GM21381 (cell line): ENCODE measurements at regions not wholly inside any gene's neighbourhood (a gene's known extent, or its start where the extent isn't known, plus 50 kb on each side); places are given as distances from the start of the nearest gene placed in this dataset.
A peak's percentile ranks its signal among the peaks of the same experiment; 100 is the strongest.
"Not testable (repeated sequence)": the region's sequence is repeated elsewhere in the genome, so short reads cannot be mapped to it uniquely, and the experiment has no call there.

Source experiments
- ATAC-seq: cut with Tn5 transposase; IDR thresholded peaks from one replicate; pipeline ENCODE4 v1.9.1; 2021; ENCODE audit warnings: mild to moderate bottlenecking, moderate library complexity; ENCODE audit not compliant: unreplicated experiment

DNA sequence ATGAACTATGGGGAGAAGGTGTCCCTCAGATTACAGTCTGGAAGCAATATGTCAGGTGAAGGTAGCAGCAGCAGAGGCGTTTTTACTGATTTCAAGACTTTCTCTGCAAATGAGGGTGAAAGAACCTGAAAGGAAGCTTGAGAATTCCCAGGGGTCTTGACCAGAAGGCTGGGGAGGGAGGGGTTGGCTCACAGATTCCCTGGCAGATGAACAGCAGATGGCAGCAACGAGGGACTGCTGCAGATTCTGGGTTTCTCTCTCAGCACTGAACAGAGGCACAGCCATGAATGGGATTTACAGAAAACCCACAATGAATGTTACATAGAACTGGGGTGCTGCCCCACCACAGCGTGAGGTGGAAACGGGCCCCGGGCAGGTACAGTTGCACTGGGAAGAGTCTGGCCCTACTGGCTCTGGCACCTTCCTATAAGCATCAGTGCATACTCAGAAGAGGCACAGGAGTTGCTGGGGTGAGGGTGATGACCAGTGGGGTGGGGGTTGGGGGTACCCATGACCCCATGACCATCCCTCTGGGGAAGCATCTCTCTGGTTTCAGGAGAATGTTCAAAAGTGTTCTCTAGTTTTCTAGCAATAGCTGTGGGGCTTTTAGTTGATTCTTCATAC is 317.8 kb downstream of the SH2D4B start:
- ATAC-seq = no peak

DNA sequence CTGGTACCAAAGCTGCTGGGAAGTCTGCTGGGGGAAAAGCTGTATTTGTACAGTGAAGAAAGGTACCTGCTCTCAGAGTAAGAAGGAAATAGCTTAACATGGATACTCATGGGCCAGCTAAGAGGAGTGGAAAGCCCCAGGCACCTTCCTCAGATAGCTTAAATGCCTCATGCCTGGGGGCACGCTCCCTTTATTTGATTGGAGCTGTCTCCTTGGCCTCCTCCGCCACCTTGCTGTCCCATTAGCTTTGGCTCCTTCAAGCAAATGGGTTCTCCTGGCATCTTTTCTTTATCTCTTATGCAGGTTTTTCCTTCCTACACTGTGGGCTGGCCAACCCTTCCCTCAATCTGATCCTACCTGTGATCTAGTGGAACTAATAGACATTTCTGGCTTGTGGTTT is 318.5 kb downstream of the SH2D4B start:
- no peak for ATAC-seq

DNA sequence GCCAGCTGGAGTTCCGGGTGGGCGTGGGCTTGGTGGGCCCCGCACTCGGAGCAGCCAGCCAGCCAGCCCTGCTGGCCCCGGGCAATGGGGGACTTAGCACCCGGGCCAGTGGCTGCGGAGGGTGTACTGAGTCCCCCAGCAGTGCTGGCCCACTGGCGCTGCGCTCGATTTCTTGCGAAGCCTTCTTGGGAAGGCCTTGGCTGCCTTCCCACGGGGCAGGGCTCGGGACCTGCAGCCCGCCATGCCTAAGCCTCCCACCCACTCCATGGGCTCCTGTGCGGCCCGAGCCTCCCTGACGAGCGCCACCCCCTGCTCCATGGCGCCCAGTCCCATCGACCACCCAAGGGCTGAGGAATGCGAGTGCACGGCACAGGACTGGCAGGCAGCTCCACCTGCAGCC is 321.6 kb downstream of the SH2D4B start:
- ATAC-seq = not testable (repeated sequence)

DNA sequence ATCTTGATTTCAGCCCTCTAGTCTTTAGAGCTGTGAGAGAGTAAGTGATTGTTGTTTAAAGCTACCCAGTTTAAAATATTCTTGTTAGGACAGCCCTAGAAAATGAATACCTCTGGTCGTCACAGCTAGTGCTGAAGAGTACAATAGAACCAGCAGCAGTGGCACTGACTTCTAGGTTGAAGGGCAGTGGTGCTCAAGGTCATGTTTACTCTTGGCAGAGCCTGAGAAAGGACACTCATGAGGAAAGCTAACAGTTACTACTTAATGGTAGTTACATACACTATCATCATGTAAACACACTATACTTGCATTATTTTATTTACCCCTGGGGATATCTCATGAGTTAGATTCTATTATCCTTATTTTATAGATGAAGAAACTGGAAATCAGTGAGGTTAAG is 323.0 kb downstream of the SH2D4B start:
- no peak for ATAC-seq

DNA sequence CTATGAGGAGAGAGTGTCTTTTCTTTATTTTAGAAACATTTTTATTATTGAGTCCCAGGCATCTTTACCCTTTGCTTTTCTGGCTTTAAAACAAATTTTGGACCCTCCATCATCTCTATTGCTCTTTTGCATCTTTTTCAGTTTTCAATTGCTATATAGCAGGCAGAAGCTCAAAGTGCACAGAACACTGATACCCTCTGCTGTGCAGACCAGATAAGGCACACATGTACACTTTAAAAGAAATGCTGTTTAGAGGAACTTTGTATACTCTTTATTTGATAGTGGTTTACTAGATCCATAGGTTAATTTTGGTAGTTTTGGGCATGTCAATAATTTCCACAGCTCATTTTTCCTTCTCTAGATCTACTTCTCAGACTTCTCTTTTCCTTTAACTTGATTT is 324.2 kb downstream of the SH2D4B start:
- ATAC-seq = no peak

DNA sequence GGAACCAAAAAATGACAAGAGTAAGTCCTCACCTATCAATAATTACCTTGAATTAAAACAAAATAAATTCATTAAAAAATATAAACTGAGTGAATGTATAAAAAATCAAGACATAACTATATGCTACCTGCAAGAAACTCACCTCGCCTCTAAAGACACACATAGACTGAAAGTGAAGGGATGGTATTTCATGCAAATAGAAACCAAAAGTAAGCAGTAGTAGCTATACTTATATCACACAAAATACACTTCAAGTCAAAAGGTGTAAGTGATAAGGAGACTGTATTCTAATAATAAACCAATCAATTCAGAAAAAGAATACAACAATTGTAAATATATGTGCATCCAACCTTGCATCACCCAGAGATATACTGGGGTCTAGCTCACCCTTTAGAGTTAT is 332.6 kb downstream of the SH2D4B start:
- ATAC-seq = peak; percentile 96

DNA sequence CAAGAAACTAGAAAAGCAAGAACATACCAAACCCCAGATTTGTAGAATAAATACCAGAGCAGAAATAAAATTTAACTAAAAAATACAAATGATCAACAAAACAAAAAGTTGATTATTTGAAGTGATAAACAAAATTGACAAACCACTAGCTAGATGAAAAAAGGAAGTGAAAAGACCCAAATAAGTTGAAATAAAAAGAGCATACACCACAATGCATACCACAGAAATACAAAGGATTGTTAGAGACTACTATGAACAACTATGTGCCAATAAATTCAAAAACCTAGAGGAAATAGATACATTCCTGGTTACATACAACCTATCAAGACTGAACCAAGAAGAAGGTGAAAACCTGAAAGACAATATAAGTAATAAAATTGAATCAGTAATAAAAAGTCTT is 333.4 kb downstream of the SH2D4B start:
- ATAC-seq = peak; percentile 57

DNA sequence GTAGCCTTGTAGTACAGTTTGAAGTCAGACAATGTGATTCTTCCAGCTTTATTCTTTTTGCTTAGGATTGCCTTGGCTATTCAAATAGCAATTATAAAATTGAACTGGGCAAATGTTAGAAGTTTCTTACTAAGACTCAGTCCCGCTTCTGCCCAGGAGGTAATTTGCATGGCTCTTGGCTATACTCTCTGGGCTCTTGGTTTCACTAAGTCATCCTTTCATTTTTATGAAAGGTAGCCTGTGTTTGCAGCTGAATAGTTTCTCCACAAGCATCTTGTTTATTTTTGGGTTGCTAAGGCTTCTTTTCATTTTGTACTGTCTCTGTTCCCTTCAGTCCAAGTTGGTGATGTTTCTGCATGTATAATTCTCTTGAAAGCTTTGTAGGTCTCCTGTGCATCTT is 340.6 kb downstream of the SH2D4B start:
- peak; percentile 58 for ATAC-seq

DNA sequence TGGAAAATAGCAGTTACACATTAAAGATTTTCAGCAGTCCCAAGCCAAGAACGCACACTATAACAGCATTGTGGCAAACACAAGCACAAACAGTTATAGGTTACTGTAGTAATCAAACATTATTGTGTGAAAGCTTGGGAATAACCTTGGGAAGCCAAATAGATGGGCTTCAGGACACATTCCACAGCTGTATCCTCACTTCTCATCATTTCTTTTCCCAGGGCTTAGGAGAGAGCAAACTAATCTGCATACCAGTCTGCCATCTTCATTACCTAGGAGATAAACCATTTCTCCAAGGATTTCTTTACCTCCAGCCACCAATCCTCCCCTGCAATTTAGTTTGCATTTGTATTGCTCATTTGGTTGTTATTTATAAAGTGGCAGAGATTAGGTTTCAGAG is 352.4 kb downstream of the SH2D4B start:
- no peak for ATAC-seq

DNA sequence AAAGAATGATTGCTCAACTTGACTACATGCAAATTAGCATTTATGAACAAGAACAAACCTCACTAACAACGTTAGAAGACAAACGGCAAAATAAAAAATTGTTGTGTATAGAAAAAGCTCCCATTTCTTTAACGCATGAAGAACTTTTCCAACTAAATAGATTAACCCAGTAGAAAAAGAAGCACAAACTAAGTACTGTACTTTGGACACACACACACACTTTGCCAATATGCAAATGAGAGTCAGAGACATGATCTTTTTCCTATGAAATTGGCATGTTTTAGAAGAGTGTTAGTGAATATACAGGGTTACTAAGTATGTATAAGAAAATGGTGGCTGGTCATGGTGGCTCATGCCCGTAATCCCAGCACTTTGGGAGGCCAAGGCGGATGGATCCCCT is 355.6 kb downstream of the SH2D4B start:
- no peak for ATAC-seq

DNA sequence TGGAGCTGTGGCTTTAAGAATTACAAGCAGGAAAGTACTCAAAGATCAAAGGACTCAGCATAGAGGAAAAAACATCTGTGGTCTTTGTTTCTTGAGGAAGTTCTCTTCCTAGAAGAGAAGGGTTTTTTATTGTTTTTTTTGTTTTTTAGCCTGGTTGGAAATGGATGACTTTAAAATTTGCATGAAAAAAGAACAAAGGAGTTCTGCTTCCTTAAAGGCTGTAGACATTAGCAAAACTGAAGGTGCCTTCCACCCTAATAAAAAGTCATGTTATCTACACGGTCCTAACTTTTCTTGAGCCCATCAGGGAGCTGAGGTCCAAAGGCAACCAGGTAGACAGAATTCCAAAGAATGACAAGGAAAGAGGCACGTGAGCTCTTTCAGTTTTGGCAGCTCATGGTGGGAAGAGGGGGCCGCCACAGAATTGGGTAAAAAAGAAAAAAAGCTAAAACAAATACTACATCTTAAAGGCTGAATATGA is 356.6 kb downstream of the SH2D4B start:
- no peak for ATAC-seq

DNA sequence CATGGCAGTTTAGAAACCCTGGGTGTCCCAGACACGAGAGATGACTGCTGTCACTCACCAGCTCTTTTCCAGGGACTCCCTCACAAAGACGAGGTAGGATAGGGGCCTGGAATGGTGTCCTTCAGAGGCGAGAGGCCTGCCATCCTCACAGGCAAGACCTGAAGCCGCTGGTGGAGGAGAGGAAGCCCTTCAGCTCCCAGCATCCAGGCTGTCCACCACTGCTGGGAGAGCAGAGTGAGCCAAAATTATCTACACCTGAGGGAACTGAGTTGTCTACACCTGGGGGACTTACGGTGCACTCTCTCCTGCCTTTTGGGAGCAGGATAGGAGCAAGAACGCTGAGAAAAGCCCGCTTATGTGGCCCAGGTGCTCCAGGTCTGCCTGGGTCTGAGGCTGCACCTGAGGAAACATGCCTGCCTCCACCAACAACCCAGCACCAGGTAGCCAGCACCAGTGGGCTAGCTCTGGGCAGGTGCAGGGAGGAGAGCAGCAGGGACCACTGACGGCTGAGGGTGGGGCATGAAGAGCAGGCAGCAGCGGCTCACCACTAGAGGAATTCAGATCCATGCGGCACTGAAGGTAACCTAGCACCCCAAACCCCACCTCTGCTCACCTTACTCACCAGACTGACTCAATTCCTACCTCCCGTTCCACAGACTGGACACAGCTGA is 357.2 kb downstream of the SH2D4B start:
- ATAC-seq = no peak

DNA sequence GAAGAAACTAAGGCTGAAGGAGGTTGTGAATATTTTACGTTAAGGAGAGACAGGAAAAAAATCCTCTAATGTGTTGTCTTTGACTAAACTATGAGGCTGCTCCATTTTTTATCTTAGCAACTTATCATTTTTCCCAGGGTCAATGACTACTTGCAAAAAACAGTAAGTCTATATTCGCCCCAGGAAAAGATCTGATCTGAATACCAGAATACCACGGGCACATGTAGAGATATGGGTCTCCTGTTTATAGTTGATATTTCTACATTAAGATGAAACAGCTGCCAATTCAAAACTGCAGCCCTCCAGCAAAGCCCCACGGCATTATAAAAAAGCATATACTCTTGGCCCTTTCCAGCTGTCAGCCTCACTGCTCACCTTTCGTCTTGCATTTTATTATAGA is 358.4 kb downstream of the SH2D4B start:
- ATAC-seq = no peak

DNA sequence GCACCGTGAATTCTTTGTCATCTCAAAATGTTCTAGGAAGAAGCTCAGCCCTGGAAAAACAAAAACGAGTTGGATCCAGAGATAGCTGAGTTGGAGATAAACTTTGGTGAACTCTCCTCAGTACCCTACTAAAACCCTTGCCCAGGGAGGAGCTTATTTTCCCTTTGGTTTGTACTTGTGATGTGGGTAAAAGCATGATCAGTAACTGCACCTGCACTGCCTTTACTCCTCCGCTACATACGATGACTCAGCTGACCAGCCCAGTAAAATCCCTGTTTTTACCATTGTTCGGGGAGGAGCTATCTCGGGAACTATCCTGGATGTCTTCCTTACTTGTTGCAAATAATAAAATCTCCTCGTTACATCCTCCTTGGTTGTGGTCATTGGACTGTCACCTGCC is 359.3 kb downstream of the SH2D4B start:
- ATAC-seq = no peak

DNA sequence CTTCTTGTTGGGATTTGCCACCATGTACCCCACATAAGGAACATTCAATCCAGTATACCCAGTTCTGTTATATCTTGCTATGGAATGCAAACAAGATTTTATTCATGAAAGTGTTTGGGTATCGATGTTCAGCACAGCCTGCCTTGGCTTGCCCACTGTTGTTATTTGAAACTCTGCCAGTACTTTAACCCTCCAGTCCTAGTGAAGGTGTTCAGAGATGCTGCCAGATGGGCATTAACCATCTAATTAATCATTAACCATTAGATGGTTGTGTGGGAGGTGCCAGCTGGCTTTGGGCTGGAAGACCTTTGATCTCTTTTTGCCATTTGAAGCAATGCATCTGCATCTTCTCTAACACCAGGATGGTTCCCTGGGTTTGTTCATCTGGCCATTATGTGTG is 363.0 kb downstream of the SH2D4B start:
- ATAC-seq = no peak

DNA sequence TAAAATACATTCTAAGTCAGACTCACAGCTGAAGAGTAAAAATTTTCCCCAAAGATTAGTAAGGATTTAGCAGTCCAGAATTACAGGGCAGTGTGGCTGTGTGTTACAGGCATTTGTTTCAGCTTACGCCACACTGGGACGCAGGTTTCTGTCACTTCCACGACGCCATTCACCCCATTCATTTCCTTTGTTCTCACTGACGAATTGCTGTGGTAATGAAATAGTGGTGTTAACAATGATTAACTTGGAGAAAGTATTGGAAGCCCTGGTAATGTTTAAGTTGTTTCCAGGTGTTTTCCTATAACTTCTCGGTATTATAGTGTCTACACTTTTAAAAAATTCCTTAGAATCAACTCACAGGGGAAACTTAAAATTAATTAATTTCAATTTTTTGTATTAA is 370.9 kb downstream of the SH2D4B start:
- no peak for ATAC-seq

DNA sequence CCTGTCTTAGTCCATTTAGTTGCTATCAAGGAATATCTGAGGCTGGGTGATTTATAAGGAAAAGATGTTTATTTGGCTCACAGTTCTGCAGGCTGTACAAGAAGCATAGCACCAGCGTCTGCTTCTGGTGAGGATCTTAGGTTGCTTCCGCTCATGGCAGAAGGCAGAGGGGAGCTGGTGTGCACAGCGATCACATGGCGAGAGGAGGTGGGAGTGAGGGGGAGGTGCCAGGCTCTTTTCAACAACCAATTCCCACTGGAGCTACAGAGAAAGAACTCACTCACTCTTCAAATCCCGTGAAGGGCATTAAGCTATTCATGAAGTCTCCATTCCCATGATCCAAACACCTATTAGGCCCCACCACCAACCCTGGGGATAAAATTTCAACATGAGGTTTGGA is 371.6 kb downstream of the SH2D4B start:
- ATAC-seq = no peak

DNA sequence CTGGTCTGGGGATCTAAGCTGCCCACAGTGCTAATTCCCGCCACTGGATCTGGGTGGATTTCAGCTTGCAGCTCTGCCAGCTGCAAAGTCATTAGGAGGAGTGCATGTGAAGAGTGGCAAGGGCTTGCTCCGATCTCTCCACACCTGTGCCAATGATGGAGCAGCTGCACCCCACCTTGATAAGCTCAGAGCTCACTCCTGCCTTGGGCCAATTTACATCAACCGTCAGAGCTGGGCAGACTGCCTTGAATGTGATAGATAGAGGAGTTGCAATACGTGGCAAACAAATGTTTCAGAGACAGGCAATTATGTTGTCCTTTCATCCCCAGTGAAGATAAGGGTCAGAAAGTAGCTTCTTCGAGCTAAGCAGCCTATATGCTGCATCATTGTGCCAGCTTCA is 379.9 kb downstream of the SH2D4B start:
- ATAC-seq = no peak

DNA sequence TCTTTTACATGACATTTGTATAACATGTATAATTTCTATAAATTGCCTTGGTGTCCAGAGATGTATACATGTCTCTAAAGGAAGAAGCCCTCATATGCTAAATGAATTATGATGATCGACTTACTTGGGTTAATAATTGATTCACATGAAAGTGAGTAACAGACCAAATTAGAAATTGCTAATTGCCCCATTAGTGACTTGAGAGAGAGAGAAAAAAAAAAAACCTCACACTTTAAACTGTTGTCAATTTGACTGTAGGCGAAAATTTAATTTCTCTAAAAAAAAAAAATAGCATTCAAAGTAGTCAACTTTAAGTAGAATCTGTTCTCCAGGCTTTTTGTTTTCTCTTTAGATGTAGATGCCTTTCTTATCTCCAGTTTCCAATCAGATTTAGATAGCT is 383.3 kb downstream of the SH2D4B start:
- ATAC-seq = no peak

DNA sequence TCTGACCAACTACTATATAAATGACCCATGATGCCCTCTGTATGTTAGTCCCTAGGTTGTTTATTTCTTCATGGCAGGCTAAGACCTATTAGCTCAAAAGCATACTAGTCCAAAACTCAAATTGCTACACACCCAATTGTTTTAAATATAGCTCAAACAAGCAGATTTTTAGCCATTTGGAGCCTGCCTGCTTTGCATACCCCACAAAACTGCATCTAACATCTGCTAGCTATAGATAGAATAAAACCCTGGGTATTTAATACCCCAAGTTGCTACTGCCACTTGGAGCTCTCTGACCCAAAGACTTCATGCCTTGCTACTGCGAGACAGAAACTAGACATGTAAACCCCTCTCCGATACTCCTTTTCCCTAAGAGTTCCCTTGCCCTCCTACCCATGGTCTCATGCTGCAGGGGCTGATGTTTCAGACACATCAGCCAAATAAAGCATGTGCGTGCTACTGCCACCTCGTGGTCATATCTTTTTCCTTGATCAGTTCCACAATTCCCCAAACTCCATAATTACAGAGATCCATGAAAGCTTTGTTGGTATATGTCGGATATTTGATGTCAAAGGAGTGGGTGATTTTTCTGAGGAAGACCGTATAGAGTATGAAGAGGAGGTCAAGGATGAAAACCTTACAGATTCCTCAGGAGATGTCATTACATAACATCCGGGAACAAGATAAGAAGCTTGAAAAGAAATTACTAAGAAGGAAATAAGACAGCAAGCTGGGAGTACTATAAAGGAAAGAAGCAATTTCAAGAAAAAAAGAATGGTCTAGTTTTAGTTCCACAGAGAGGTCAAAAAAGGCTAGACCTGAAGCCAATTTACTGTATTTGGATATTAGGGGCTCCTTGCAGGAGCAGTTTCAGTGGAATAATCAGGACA is 386.6 kb downstream of the SH2D4B start:
- ATAC-seq = peak; percentile 56

DNA sequence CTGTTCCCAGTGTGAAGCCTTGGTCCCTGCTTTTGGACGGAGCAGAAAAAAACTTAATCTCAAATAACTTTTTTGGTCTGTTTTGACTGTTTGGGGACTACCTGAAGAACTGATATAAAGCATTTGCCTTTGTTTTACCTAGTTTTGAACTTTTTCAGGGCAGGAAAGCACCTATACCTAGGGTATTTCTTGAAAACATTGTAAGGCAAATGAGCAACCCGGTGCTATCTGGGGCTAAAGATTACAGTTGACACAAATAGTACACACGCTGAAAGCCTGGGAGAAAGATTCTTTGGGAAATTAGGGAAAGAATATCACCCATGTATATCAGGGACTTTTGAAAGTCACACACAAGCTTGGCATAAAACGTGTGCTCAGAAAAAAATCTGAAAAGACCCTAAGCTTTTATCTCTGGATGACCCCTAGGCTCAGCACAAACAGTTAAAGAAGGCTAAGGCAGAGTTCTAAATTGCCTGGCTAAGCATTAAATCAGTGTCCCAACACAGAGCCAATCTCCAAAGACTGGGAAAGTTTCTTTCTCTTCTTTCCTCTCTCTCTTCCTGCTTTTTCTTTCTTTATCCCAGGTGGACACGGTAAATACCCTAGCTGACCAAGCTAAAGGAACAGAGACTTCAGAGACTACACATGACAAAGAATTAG is 389.8 kb downstream of the SH2D4B start:
- ATAC-seq = no peak
